GM23248 (cell line): ENCODE measurements at regions not wholly inside any gene's neighbourhood (a gene's known extent, or its start where the extent isn't known, plus 50 kb on each side); places are given as distances from the start of the nearest gene placed in this dataset.

ENCODE experiments used
- EZH2 ChIP-seq: fragments of 200-600 bp; sonication (generic); IDR thresholded peaks from 2 replicates; pipeline ENCODE4 v1.6.1; 2018; ENCODE audit warnings: antibody characterized with exemption, mild to moderate bottlenecking; ENCODE audit not compliant: insufficient read depth, poor library complexity, severe bottlenecking
- EZH2phosphoT487 ChIP-seq: fragments of 200-600 bp; sonication (generic); IDR thresholded peaks from 2 replicates; pipeline ENCODE4 v1.6.1; 2018; ENCODE audit warnings: antibody characterized with exemption, moderate library complexity, mild to moderate bottlenecking, low read depth; ENCODE audit not compliant: insufficient read depth

- TF ChIP-seq EZH2 = no peak
- TF ChIP-seq EZH2phosphoT487 = no peak
These were observed 50.4 kb upstream of the HMGXB4 start for GRCh38 chr22:35206889-35207288.
